WTC11 (cell line): ENCODE measurements at regions not wholly inside any gene's neighbourhood (a gene's known extent, or its start where the extent isn't known, plus 50 kb on each side); places are given as distances from the start of the nearest gene placed in this dataset.

Experiments used
- CREB1 ChIP-seq: sonication (generic); formaldehyde crosslinking; IDR thresholded peaks from 2 replicates; pipeline ENCODE4 v1.8.0; 2023; ENCODE audit warnings: mild to moderate bottlenecking, missing genetic modification reagents
- ESRRA ChIP-seq: sonication (generic); formaldehyde crosslinking; IDR thresholded peaks from 2 replicates; pipeline ENCODE4 v1.8.1; 2022; ENCODE audit warnings: mild to moderate bottlenecking, missing genetic modification reagents, borderline replicate concordance
- NFYB ChIP-seq: sonication (generic); formaldehyde crosslinking; conservative IDR thresholded peaks from 2 replicates; pipeline ENCODE4 v1.8.0; 2022; ENCODE audit warnings: low read depth, missing genetic modification reagents
- TEAD4 ChIP-seq: sonication (generic); formaldehyde crosslinking; IDR thresholded peaks from 2 replicates; pipeline ENCODE4 v1.8.0; 2022; ENCODE audit warnings: mild to moderate bottlenecking, missing genetic modification reagents
- ZNF263 ChIP-seq: sonication (generic); formaldehyde crosslinking; IDR thresholded peaks from 2 replicates; pipeline ENCODE4 v1.8.1; 2022; ENCODE audit warnings: low read depth, mild to moderate bottlenecking, moderate library complexity, missing genetic modification reagents
- ZNF423 ChIP-seq: fragments of 250-450 bp; sonication (Bioruptor Pico); IDR thresholded peaks from 2 replicates; pipeline ENCODE4 v2.1.2; 2022; ENCODE audit warnings: mild to moderate bottlenecking, moderate library complexity
- TF ChIP-seq, protein P1 (sequence below): fragments of 200-600 bp; IDR thresholded peaks from 2 replicates; pipeline ENCODE4 v1.8.0; 2022; ENCODE audit warnings: antibody characterized with exemption
- TF ChIP-seq, protein P2 (sequence below): sonication (generic); formaldehyde crosslinking; IDR thresholded peaks from 2 replicates; pipeline ENCODE4 v1.8.0; 2022; ENCODE audit warnings: mild to moderate bottlenecking, missing genetic modification reagents
- TF ChIP-seq, protein P3 (sequence below): sonication (generic); formaldehyde crosslinking; conservative IDR thresholded peaks from 2 replicates; pipeline ENCODE4 v1.8.1; 2022; ENCODE audit warnings: mild to moderate bottlenecking, missing genetic modification reagents
- TF ChIP-seq, protein P4 (sequence below): sonication (generic); formaldehyde crosslinking; IDR thresholded peaks from 2 replicates; pipeline ENCODE4 v1.8.1; 2022; ENCODE audit warnings: missing genetic modification reagents, borderline replicate concordance

DNA sequence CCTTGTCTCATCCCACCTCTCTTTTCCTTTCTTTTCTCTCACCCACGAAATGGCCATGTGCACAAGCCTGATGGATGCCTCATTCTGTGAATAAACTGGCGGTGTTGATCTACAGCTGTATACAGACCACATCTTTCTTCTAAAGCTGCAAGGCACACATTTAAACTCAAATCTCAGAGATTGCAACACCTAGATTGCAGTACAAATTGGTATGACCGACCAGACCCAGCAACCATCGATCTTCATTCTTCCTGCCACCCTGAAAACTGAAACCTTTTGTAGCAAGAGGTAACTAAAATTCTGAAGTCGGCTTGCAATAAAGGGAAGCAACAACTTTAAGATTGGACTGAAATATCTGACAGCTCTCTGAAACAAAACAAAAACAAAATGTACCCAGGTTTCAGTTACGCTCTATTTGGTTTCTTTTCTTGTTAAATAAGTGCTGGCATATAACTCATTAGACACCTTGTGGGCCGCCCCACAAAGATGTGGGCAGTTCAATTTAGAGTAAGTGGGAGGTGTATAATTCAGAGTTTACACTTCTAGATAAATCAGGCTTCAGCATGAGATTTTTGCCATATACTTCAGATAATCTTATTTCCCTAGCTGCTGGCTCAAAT is 390.0 kb upstream of the NOVA1 start:
- TF ChIP-seq, protein P1, sequence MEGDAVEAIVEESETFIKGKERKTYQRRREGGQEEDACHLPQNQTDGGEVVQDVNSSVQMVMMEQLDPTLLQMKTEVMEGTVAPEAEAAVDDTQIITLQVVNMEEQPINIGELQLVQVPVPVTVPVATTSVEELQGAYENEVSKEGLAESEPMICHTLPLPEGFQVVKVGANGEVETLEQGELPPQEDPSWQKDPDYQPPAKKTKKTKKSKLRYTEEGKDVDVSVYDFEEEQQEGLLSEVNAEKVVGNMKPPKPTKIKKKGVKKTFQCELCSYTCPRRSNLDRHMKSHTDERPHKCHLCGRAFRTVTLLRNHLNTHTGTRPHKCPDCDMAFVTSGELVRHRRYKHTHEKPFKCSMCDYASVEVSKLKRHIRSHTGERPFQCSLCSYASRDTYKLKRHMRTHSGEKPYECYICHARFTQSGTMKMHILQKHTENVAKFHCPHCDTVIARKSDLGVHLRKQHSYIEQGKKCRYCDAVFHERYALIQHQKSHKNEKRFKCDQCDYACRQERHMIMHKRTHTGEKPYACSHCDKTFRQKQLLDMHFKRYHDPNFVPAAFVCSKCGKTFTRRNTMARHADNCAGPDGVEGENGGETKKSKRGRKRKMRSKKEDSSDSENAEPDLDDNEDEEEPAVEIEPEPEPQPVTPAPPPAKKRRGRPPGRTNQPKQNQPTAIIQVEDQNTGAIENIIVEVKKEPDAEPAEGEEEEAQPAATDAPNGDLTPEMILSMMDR, result no peak
- TF ChIP-seq, protein P2, sequence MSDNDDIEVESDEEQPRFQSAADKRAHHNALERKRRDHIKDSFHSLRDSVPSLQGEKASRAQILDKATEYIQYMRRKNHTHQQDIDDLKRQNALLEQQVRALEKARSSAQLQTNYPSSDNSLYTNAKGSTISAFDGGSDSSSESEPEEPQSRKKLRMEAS (CRISPR knock-in tag), result no peak
- no peak for TF ChIP-seq ZNF423 (CRISPR knock-in tag)
- no peak for TF ChIP-seq ESRRA
- no peak for TF ChIP-seq CREB1 (CRISPR knock-in tag)
- no peak for TF ChIP-seq NFYB
- no peak for TF ChIP-seq TEAD4 (CRISPR knock-in tag)
- TF ChIP-seq, protein P3, sequence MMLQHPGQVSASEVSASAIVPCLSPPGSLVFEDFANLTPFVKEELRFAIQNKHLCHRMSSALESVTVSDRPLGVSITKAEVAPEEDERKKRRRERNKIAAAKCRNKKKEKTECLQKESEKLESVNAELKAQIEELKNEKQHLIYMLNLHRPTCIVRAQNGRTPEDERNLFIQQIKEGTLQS (CRISPR knock-in tag), result no peak
- TF ChIP-seq, protein P4, sequence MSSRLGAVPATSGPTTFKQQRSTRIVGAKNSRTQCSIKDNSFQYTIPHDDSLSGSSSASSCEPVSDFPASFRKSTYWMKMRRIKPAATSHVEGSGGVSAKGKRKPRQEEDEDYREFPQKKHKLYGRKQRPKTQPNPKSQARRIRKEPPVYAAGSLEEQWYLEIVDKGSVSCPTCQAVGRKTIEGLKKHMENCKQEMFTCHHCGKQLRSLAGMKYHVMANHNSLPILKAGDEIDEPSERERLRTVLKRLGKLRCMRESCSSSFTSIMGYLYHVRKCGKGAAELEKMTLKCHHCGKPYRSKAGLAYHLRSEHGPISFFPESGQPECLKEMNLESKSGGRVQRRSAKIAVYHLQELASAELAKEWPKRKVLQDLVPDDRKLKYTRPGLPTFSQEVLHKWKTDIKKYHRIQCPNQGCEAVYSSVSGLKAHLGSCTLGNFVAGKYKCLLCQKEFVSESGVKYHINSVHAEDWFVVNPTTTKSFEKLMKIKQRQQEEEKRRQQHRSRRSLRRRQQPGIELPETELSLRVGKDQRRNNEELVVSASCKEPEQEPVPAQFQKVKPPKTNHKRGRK (CRISPR knock-in tag), result no peak
- TF ChIP-seq ZNF263, result no peak
